ENCODE measurements at regions not wholly inside any gene's neighbourhood (a gene's known extent, or its start where the extent isn't known, plus 50 kb on each side); places are given as distances from the start of the nearest gene placed in this dataset.

- ChIA-PET CTCF (no interaction called here), POLR2A (no interaction called here)
- no peak overlapping the region for H3K27ac Mint-ChIP-seq
- H3K27me3 Mint-ChIP-seq (ENCODE audit: low read depth) = no peaks in the 10 kb centered on the region
- DNase-seq (no peak), ATAC-seq (no peak)
- no peaks in the 10 kb centered on the region for H3K4me1 Mint-ChIP-seq (ENCODE audit: low read depth)
- no peaks in the 10 kb centered on the region for H3K9me3 Mint-ChIP-seq (ENCODE audit: insufficient read depth)
- H3K36me3 Mint-ChIP-seq (ENCODE audit: low read depth) = no peaks in the 10 kb centered on the region
- no peak overlapping the region for H3K4me3 Mint-ChIP-seq
Observed at GRCh38 chr5:158278216-158278925, 419.4 kb upstream of the CLINT1 start.

- no peaks in the 10 kb centered on the region for H3K36me3 Mint-ChIP-seq (ENCODE audit: low read depth)
- H3K27ac Mint-ChIP-seq = no peak overlapping the region
- H3K4me1 Mint-ChIP-seq (ENCODE audit: low read depth) = no peaks in the 10 kb centered on the region
- CTCF ChIA-PET = no interaction called here
- DNase-seq (no peak), ATAC-seq (no peak)
- no peaks in the 10 kb centered on the region for H3K27me3 Mint-ChIP-seq (ENCODE audit: low read depth)
- H3K9me3 Mint-ChIP-seq (ENCODE audit: insufficient read depth) = no peaks in the 10 kb centered on the region
- H3K4me3 Mint-ChIP-seq = no peak overlapping the region
- POLR2A ChIA-PET = no interaction called here
Observed at GRCh38 chr5:158277276-158277675, 418.3 kb upstream of the CLINT1 start.

GRCh38 chr5:158276692-158277091 is 417.7 kb upstream of the CLINT1 start:
- ATAC-seq (no peak), DNase-seq (no peak)
- Mint-ChIP-seq H3K4me1 (ENCODE audit: low read depth) (no peaks in the 10 kb centered on the region), H3K27me3 (ENCODE audit: low read depth) (no peaks in the 10 kb centered on the region), H3K4me3 (no peak overlapping the region), H3K36me3 (ENCODE audit: low read depth) (no peaks in the 10 kb centered on the region), H3K9me3 (ENCODE audit: insufficient read depth) (no peaks in the 10 kb centered on the region), H3K27ac (no peak overlapping the region)
- ChIA-PET POLR2A (no interaction called here), CTCF (no interaction called here)

GRCh38 chr5:158275511-158275910 is 416.6 kb upstream of the CLINT1 start:
- H3K4me3 Mint-ChIP-seq = no peak overlapping the region
- no peak for ATAC-seq
- no peak for DNase-seq
- CTCF ChIA-PET = no interaction called here
- POLR2A ChIA-PET = no interaction called here
- H3K4me1 Mint-ChIP-seq (ENCODE audit: low read depth) = no peaks in the 10 kb centered on the region
- no peak overlapping the region for H3K27ac Mint-ChIP-seq
- H3K9me3 Mint-ChIP-seq (ENCODE audit: insufficient read depth) = no peaks in the 10 kb centered on the region
- no peaks in the 10 kb centered on the region for H3K27me3 Mint-ChIP-seq (ENCODE audit: low read depth)
- no peaks in the 10 kb centered on the region for H3K36me3 Mint-ChIP-seq (ENCODE audit: low read depth)

- no peaks in the 10 kb centered on the region for H3K27me3 Mint-ChIP-seq (ENCODE audit: low read depth)
- ChIA-PET POLR2A (no interaction called here), CTCF (no interaction called here)
- H3K4me3 Mint-ChIP-seq = no peak overlapping the region
- no peak overlapping the region for H3K27ac Mint-ChIP-seq
- no peaks in the 10 kb centered on the region for H3K36me3 Mint-ChIP-seq (ENCODE audit: low read depth)
- ATAC-seq (no peak), DNase-seq (no peak)
- H3K4me1 Mint-ChIP-seq (ENCODE audit: low read depth) = no peaks in the 10 kb centered on the region
- peaks cover 7% of the 10 kb centered on the region for H3K9me3 Mint-ChIP-seq (ENCODE audit: insufficient read depth)
Observed at GRCh38 chr5:158273035-158273434, 414.1 kb upstream of the CLINT1 start.

- ChIA-PET POLR2A (no interaction called here), CTCF (no interaction called here)
- H3K4me1 Mint-ChIP-seq (ENCODE audit: low read depth) = no peaks in the 10 kb centered on the region
- no peak for DNase-seq
- ATAC-seq = no peak
- H3K27me3 Mint-ChIP-seq (ENCODE audit: low read depth) = no peaks in the 10 kb centered on the region
- no peaks in the 10 kb centered on the region for H3K36me3 Mint-ChIP-seq (ENCODE audit: low read depth)
- peaks cover 7% of the 10 kb centered on the region for H3K9me3 Mint-ChIP-seq (ENCODE audit: insufficient read depth)
- no peak overlapping the region for H3K4me3 Mint-ChIP-seq
- H3K27ac Mint-ChIP-seq = no peak overlapping the region
Observed at GRCh38 chr5:158272409-158272808, 413.5 kb upstream of the CLINT1 start.

GRCh38 chr5:158270996-158271554 is 412.1 kb upstream of the CLINT1 start:
- Mint-ChIP-seq H3K4me1 (ENCODE audit: low read depth) (no peaks in the 10 kb centered on the region), H3K4me3 (no peak overlapping the region), H3K36me3 (ENCODE audit: low read depth) (no peaks in the 10 kb centered on the region), H3K27me3 (ENCODE audit: low read depth) (no peaks in the 10 kb centered on the region), H3K27ac (no peak overlapping the region), H3K9me3 (ENCODE audit: insufficient read depth) (peaks cover 11% of the 10 kb centered on the region)
- CTCF ChIA-PET = no interaction called here
- no peak for DNase-seq
- POLR2A ChIA-PET = no interaction called here
- ATAC-seq = no peak

DNA sequence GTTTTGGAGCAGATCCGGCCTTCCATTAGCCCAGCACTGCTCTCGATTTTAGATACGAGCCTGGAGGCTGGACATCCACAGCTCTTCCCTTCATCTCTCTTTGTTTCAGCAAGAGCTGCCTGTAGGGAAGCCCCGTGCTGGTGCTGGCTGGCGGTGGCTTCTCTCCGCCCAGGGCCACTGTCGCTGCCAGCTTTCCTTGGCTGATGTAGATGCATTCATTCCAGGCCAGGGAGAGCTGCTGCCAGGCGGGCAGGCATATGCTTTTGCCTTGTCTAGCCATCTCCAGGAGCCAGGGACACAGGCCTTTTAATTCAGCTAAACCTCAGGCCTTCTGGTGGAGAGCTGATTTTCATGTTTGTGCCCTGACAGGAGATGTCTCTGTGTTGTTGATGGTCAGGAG is 409.3 kb upstream of the CLINT1 start:
- no peak for ATAC-seq
- DNase-seq = no peak
- Mint-ChIP-seq H3K27me3 (ENCODE audit: low read depth) (no peaks in the 10 kb centered on the region), H3K4me1 (ENCODE audit: low read depth) (no peaks in the 10 kb centered on the region), H3K27ac (no peak overlapping the region), H3K36me3 (ENCODE audit: low read depth) (no peaks in the 10 kb centered on the region), H3K9me3 (ENCODE audit: insufficient read depth) (peaks cover 11% of the 10 kb centered on the region), H3K4me3 (no peak overlapping the region)
- ChIA-PET POLR2A (no interaction called here), CTCF (no interaction called here)

GRCh38 chr5:158267228-158267627 is 408.3 kb upstream of the CLINT1 start:
- ATAC-seq (no peak), DNase-seq (no peak)
- POLR2A ChIA-PET = no interaction called here
- no peak overlapping the region for H3K4me3 Mint-ChIP-seq
- no peaks in the 10 kb centered on the region for H3K27me3 Mint-ChIP-seq (ENCODE audit: low read depth)
- CTCF ChIA-PET = no interaction called here
- H3K9me3 Mint-ChIP-seq (ENCODE audit: insufficient read depth) = peaks cover 11% of the 10 kb centered on the region
- H3K36me3 Mint-ChIP-seq (ENCODE audit: low read depth) = no peaks in the 10 kb centered on the region
- no peak overlapping the region for H3K27ac Mint-ChIP-seq
- no peaks in the 10 kb centered on the region for H3K4me1 Mint-ChIP-seq (ENCODE audit: low read depth)

DNA sequence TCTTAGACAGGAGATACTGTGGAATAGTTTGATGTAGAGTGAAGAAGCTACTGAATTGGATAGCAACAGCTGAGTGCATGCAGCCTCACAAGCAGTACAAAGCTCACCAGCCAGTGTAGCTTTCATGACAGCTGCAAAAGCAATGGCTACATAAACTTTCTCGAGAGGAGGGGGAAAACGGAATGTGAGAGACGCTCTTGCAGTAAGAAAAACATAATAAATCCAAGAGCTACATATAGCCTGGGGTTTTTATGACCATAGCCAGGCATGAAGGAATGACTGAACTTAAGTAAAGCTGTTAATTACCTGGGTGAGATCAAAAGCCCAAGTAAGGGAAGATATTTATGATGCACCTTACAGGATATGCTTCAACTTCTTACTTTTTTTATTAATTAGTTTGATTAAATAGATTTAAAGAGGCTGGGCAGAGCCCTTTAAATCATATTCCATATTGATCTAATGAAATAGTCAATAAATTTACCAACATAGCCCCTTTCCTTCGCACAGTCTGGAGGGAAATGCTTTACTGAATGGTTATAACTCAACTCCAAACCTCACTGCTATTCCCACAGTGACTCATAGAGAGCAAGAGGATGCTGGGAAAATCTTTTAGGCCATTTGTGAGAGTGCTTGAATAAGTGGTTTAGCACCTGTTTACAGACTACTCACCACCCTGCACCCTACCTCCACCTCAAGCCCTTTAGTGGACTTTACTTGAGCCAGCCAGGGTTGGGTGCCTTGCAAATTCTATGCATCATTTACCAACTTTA is 407.2 kb upstream of the CLINT1 start:
- POLR2A ChIA-PET = no interaction called here
- no peaks in the 10 kb centered on the region for H3K27me3 Mint-ChIP-seq (ENCODE audit: low read depth)
- no peaks in the 10 kb centered on the region for H3K36me3 Mint-ChIP-seq (ENCODE audit: low read depth)
- CTCF ChIA-PET = no interaction called here
- ATAC-seq (no peak), DNase-seq (no peak)
- H3K27ac Mint-ChIP-seq = no peak overlapping the region
- no peak overlapping the region for H3K4me3 Mint-ChIP-seq
- peaks cover 11% of the 10 kb centered on the region for H3K9me3 Mint-ChIP-seq (ENCODE audit: insufficient read depth)
- no peaks in the 10 kb centered on the region for H3K4me1 Mint-ChIP-seq (ENCODE audit: low read depth)

GRCh38 chr5:158265346-158265745 is 406.4 kb upstream of the CLINT1 start:
- Mint-ChIP-seq H3K27ac (no peak overlapping the region), H3K27me3 (ENCODE audit: low read depth) (no peaks in the 10 kb centered on the region), H3K9me3 (ENCODE audit: insufficient read depth) (peaks cover 11% of the 10 kb centered on the region), H3K4me3 (no peak overlapping the region), H3K4me1 (ENCODE audit: low read depth) (no peaks in the 10 kb centered on the region), H3K36me3 (ENCODE audit: low read depth) (no peaks in the 10 kb centered on the region)
- no peak for DNase-seq
- CTCF ChIA-PET = no interaction called here
- no peak for ATAC-seq
- POLR2A ChIA-PET = no interaction called here

DNA sequence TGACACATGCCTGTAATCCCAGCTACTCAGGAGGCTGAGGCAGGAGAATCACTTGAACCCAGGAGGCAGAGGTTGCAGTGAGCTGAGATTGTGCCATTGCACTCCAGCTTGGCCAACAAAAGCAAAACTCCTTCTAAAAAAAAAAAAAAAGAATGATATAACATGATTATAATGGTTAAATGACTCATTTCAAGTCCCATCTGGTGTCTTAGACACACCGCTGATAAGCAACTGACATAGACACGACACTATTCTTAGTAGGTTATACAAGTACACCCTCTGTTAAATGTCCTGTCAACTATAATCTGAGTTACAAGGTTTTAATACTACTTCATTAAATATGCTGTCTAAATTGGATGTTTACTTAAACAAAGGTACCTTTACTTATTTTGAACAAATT is 405.3 kb upstream of the CLINT1 start:
- no peak for ATAC-seq
- CTCF ChIA-PET = no interaction called here
- H3K9me3 Mint-ChIP-seq (ENCODE audit: insufficient read depth) = peaks cover 11% of the 10 kb centered on the region

More for the DNA sequence above, 405.3 kb upstream of the CLINT1 start:
- Mint-ChIP-seq H3K4me3 (no peak overlapping the region), H3K27me3 (ENCODE audit: low read depth) (no peaks in the 10 kb centered on the region), H3K36me3 (ENCODE audit: low read depth) (no peaks in the 10 kb centered on the region), H3K27ac (no peak overlapping the region), H3K4me1 (ENCODE audit: low read depth) (no peaks in the 10 kb centered on the region)
- POLR2A ChIA-PET = no interaction called here
- DNase-seq = no peak
